HG03575 (cell line): ENCODE measurements at regions not wholly inside any gene's neighbourhood (a gene's known extent, or its start where the extent isn't known, plus 50 kb on each side); places are given as distances from the start of the nearest gene placed in this dataset.
"Not testable (repeated sequence)": the region's sequence is repeated elsewhere in the genome, so short reads cannot be mapped to it uniquely, and the experiment has no call there.

Experiments
- ATAC-seq: cut with Tn5 transposase; IDR thresholded peaks from one replicate; pipeline ENCODE4 v1.9.1; 2021; ENCODE audit not compliant: unreplicated experiment, insufficient number of reproducible peaks, low FRiP score; ENCODE audit errors: extremely low read depth

DNA sequence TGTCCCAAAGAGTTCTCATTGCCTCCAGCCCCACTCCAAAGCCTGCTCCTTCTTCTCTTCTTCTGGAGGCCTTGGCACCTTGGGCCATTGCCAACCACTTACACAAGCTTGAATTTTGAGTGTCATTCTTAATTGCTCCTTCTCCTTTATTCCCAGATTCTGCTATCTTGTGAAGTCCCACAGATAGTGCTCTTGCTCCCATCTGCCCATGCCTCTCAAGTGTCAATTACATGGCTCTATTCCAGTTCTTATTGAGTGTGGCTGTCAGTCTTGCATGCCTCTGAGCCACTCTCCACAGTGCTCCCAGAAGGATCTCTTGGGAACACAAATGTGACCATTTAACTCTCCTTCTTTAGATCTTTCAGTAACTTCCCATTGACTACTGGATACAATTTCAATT lies 117.3 kb upstream of the SFRP2 start:
- ATAC-seq = no peak

DNA sequence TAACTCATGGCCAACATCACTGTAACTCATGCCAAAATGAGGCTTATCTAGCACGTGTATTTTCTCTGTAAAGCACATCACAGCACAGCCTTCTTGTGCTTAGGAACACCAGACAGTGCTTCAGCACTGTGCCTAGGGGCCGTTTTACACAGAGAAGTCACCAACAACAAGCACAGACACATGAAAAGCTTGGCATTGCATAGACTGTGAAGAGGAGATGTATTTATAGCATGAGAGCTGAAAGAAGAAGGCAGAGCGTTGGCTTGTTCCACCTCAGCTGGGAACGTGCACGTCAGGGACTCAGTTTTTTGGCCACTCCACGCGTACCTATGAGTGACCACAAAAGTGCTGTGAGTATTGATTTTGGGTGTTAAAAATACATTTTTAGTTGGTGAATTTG lies 116.3 kb upstream of the SFRP2 start:
- ATAC-seq = no peak

DNA sequence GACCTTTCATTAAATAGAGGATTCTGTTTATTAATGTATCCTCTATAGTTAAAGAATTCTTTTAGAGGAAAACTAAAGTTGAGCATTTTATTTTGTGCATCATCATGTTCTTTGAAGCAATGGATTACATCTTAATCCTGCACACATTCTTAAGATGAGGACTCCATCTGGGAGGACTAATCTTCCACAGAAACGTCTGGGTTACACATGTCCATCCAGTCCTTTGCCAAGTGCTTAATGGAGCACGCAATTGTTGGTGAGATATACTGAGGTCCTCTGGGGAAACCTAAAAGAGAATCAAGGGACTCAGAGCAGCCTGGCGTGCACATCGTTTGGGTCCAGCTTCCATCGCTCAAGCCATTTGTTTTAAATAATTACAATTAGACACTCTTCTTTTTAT lies 115.1 kb upstream of the SFRP2 start:
- no peak for ATAC-seq

DNA sequence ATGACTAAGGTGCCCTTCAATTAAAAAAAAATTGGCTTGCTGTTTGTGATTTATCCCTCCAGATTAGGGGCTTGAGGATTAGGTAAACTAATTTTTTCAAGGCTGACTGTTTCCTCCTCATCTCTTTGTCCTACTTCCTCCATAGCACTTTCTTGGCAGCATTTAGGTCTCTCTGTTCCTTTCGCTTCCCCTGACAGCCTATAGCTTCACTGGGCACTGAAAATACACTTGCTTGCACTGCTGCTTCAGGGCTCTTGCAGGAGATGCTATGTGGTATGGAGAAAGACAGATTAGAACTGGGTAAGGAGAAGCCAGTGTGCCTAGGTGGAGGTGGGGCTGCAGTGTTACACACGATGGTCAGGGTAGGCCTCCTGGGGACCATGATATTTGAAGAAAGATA lies 112.3 kb upstream of the SFRP2 start:
- ATAC-seq = no peak

DNA sequence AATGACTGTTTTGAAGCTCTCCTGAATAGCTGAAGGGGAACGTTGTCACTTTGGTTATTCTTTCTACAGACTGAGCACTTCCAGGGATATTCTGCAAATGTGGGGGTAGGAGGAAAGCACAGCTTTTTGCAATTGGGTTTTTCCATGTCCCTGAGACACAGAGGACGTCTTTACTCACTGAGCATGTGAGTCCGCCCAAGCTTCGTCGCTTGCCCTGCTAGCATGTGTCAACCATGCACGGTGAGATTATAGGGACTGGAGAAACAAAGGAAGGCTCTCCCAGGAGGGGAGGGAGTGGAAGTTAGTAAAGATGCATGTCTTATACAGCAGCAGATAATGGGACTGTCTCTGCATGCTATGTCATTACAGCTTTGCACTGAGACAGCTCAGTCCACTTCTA lies 111.5 kb upstream of the SFRP2 start:
- ATAC-seq = no peak

DNA sequence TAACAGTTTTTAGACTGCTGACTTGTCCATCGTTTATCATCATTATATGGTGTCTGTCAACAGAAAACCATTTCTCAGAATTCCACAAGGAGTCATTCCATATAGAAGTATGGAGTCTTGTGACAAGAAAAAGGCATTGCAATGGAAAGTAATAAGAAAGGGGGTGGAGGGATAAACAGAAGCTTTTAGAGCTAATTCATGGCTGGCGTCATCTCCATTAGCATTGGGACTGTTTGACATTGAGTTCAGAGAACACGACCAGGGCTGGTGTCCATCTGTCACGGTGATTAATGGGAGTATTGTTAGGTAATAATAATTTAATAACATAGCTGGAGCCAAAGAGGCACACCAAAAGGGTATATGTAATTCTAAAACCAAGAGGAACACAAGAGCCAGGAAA lies 101.9 kb upstream of the SFRP2 start:
- ATAC-seq = no peak

DNA sequence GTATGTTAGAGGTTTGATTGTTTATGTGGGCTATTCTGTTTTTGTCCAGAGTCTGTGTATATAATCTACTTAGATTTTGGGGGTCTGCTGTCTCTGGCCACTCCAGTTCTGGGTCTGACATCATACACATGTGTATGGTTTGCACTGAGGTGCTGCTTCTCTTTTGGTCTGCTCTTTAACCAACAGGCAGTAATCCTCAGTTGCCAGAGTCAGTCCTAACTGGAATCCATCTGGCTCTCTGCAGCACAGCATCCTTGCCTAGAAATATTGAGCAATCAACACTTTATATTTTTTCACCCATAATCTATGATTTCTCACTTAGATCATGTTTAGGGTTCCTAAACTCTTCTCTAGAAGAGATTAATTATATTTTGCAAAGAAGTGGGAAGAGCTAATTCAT lies 98.3 kb upstream of the SFRP2 start:
- ATAC-seq = no peak

DNA sequence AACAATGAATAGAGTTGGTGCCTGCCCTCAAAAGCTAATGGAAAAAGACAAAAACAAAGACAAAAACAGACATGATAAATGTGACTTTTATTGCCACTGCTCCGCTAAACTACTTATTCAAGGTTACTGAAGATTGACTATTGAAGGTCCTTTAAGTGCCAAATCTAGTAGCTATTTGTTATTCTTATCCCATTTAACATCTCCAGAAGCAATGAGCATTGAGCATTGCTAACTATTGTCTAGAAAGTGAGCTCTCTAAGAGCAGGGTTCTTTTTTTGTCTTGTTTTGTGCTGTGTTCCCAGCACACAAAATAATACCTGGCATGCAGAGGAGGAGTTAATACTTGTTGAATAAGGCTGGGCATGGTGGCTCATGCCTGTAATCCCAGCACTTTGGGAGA lies 95.4 kb upstream of the SFRP2 start:
- no peak for ATAC-seq

DNA sequence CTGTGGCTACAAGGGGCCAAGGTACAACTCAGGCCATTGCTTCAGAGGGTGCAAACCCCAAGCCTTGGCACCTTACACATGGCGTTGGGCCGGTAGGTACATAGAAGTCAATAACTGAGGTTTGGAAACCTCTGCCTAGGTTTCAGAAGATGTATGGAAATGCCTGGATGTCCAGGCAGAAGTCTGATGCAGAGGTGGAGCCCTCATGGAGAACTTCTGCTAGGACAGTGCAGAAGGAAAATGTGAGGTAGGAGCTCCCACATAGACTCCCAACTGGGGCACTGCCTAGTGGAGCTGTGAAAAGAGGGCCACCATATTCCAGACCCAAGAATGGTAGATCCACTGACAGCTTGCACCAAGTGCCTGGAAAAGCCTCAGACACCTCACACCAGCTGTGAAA lies 92.1 kb upstream of the SFRP2 start:
- ATAC-seq = no peak

DNA sequence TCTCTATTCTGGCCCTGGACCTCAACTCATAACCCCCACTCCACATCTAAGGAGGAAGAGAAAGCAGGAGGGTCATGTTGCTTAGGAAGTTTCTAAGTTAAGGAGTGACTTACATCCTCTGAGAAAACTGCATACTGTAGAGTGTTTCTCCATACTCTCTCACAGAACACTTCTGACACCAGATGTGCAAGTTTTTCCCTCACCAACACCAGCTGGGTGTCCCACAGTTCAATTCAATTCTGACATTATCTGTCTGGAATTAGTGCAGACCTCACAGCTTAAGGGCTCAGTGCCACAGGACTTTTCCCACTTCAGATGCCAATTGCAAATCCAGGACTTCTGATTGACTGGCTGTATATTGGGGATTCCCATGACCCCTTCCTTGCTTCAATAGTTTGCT lies 89.0 kb upstream of the SFRP2 start:
- ATAC-seq = no peak

DNA sequence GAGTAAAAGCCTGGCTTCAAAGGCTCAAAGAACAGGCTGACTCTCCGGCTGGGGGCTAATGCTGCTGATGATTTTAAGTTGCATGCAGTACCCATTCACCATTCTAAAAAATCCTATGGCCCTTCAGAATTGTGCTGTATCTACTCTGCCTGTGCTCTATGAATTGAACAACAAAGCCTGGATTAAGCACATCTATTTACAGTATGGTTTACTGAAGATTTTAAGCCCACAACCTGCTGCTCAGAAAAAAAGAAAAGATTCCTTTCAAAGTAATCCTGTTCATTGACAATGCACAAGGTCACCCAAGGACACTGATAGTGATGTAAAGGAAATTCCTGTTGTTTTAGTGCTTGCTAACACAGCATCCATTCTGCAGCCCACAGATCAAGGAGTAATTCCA lies 84.9 kb upstream of the SFRP2 start:
- ATAC-seq = no peak

DNA sequence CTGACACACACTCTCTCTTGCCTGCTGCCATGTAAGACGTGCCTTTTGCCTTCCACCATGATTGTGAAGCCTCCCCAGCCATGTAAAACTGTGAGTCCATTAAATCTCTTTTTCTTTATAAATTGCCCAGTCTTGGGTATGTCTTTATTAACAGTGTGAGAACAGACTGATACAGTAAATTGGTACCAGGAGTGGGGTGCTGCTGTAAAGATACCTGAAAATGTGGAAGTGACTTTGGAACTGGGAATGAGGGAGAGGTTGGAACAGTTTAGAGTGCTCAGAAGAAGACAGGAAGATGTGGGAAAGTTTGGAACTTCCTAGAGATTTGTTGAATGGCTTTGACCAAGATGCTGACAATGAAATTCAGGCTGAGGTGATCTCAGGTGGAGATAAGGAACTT lies 77.9 kb upstream of the SFRP2 start:
- ATAC-seq = not testable (repeated sequence)

DNA sequence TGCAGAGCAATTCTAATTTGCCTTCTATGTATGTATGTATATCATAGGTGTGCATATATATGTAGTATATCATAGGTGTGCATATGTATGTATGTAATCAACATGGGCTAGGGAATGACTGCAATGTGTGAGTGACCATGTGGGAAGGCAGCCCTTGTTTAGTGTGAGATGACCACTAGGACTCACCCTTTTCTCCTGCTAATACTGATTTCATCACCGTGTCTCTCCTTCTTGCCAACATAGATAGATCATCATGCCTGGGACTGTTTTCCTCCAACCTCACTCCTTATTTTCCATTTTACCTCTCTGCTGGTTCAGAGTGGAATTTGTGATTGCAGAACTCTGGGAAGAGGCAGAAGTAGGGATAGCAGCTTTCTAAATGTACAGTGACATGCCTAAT lies 63.6 kb upstream of the SFRP2 start:
- ATAC-seq = no peak

DNA sequence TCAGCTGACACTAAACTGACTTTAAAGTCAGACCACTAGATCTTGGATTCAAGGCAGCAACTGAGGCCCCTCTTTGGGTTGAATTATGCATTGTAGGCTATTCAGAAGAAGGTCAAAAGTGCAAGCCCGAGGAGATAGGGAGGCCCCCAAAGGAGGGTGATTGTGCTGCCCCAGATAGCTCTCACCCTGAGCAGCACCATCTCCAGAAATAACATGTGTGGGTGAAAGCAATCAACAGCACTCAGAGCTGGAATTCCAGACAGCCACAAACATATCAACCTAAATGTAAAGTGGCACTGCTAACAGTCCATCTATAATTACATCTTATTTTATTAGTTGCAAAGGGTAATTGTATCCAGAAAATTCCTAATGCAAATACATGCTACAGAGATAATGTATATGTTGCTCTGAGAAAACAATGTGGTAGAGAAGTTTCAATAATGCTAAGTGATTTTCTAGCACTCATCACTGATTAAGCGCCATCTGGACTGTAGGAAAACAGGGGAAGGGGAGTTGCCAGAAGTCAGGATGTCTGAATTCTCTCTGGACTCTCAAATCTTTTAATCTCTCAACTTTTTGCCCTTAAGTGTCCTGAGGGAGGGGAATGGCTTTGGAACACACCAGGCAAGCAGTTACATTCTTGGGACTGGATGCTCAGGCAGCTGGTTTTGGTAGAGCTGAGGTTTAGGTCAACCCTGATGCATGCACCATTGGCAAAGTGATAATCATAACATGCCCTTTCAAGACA lies 61.8 kb upstream of the SFRP2 start:
- no peak for ATAC-seq

DNA sequence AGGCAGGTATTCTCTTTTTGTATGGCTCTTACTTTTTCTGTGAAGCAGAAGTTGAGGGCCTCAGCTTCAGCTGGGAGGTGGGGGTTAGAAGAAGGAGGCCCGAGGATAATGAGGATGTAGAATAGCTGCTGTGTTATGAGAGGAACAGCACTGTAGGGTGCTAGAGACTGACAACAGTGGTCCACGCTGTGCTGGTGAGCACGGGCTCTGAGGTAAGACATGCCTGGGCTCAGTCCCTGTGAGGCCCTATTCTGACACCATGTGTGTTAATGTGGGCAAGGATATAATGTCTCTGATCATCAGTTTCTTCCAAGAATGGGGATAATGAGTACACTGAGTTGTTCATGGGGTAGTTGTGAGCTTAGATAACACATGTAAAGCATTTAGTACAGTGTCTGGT lies 55.3 kb upstream of the SFRP2 start:
- no peak for ATAC-seq
